Progenitor cell of endocrine pancreas (in vitro differentiated cells): ENCODE measurements at regions not wholly inside any gene's neighbourhood (a gene's known extent, or its start where the extent isn't known, plus 50 kb on each side); places are given as distances from the start of the nearest gene placed in this dataset.

ENCODE experiments used
- DNase-seq: peaks from one replicate; pipeline ENCODE4 v3.0.0; 2021; ENCODE audit warnings: low spot score; ENCODE audit not compliant: unreplicated experiment
- H3K27ac Mint-ChIP-seq: 2 replicates; pipeline ENCODE4 v1.8.0; 2021; ENCODE audit warnings: mild to moderate bottlenecking, moderate library complexity, mixed read lengths
- H3K27me3 Mint-ChIP-seq: 2 replicates; pipeline ENCODE4 v1.8.0; 2021; ENCODE audit warnings: mixed read lengths
- H3K36me3 Mint-ChIP-seq: 2 replicates; pipeline ENCODE4 v1.8.0; 2022; ENCODE audit warnings: mixed read lengths; ENCODE audit not compliant: insufficient read depth
- H3K4me1 Mint-ChIP-seq: 2 replicates; pipeline ENCODE4 v1.8.0; 2021; ENCODE audit warnings: low read depth, mixed read lengths
- H3K4me3 Mint-ChIP-seq: 2 replicates; pipeline ENCODE4 v1.8.0; 2021; ENCODE audit warnings: low read depth, mild to moderate bottlenecking, moderate library complexity, mixed read lengths
- H3K9me3 Mint-ChIP-seq: 2 replicates; pipeline ENCODE4 v1.8.0; 2021; ENCODE audit warnings: low read depth, mixed read lengths
- TF ChIP-seq, protein P1 (sequence below): fragments of 200-600 bp; sonication (generic); IDR thresholded peaks from one replicate; pipeline ENCODE4 v1.5.0; 2021; ENCODE audit warnings: antibody characterized with exemption, mild to moderate bottlenecking; ENCODE audit not compliant: unreplicated experiment

DNA sequence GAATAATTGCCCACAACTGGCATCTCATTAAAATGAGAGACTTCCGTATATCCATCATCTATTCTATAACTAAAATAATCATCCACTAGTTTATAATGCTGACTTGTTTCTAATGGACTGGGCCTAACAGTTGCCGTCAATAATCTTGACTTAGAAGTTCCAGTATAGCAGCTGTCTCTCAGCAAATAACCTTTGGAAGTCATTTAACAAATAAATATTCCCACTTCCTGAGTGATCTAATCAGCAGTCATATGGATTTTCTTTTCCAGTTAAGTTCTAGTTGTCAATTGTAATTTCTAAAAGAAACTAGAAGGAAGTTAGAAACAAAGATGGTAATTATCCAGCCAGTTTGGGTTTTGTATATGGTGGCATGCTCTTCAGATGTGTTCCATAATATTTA, 177.8 kb downstream of the GXYLT1 start:
- H3K4me1 Mint-ChIP-seq, result peaks cover 6% of the 10 kb centered on the region
- H3K27me3 Mint-ChIP-seq, result no peaks in the 10 kb centered on the region
- no peaks in the 10 kb centered on the region for H3K9me3 Mint-ChIP-seq
- H3K4me3 Mint-ChIP-seq, result no peak overlapping the region
- H3K36me3 Mint-ChIP-seq, result no peaks in the 10 kb centered on the region
- TF ChIP-seq, protein P1, sequence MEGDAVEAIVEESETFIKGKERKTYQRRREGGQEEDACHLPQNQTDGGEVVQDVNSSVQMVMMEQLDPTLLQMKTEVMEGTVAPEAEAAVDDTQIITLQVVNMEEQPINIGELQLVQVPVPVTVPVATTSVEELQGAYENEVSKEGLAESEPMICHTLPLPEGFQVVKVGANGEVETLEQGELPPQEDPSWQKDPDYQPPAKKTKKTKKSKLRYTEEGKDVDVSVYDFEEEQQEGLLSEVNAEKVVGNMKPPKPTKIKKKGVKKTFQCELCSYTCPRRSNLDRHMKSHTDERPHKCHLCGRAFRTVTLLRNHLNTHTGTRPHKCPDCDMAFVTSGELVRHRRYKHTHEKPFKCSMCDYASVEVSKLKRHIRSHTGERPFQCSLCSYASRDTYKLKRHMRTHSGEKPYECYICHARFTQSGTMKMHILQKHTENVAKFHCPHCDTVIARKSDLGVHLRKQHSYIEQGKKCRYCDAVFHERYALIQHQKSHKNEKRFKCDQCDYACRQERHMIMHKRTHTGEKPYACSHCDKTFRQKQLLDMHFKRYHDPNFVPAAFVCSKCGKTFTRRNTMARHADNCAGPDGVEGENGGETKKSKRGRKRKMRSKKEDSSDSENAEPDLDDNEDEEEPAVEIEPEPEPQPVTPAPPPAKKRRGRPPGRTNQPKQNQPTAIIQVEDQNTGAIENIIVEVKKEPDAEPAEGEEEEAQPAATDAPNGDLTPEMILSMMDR, result no peak
- no peak overlapping the region for H3K27ac Mint-ChIP-seq
- no peak for DNase-seq

DNA sequence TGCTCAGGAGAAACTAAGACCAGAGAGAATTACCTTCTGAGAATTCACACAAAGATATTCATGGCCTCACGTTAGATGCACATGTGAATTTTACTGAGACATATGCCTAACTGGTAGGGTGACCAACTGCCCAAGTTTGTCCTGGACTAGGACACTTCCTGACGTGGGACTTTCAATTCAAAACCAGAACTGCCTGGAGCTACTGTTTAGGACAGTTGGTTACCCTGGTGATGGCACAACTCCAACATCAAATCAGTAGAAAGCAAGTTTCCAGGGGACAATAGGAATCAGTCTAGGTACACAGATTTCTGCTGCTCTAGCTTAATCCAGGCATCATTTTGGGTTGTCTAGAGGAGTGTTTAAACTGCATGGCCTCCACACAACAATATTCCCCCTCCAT, 178.7 kb downstream of the GXYLT1 start:
- Mint-ChIP-seq H3K27ac (no peak overlapping the region), H3K9me3 (no peaks in the 10 kb centered on the region), H3K27me3 (no peaks in the 10 kb centered on the region), H3K36me3 (no peaks in the 10 kb centered on the region), H3K4me3 (no peak overlapping the region), H3K4me1 (peaks cover 6% of the 10 kb centered on the region)
- TF ChIP-seq, protein P1, result no peak
- no peak for DNase-seq

DNA sequence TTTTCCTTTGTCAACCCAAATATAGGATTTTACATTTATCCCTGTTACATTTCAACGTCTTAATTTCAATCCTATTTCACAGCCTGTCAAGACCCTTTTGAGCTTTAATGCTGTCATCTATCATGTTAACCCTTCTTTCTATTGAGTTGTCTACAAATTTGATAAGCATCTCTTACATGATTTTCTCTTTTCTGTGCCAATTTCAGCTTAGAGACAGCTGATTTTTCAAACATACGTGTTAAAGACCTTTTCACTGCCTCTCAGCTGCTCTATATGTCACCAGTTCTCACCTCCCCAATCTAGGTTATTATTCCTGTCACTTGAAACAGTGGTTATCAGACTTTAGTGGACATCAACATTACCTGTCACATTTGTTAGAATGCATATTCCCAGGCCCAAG, 181.3 kb downstream of the GXYLT1 start:
- Mint-ChIP-seq H3K4me3 (no peak overlapping the region), H3K4me1 (peaks cover 3% of the 10 kb centered on the region), H3K36me3 (no peaks in the 10 kb centered on the region), H3K27ac (no peak overlapping the region), H3K9me3 (no peaks in the 10 kb centered on the region), H3K27me3 (no peaks in the 10 kb centered on the region)
- TF ChIP-seq, protein P1, result no peak
- no peak for DNase-seq

DNA sequence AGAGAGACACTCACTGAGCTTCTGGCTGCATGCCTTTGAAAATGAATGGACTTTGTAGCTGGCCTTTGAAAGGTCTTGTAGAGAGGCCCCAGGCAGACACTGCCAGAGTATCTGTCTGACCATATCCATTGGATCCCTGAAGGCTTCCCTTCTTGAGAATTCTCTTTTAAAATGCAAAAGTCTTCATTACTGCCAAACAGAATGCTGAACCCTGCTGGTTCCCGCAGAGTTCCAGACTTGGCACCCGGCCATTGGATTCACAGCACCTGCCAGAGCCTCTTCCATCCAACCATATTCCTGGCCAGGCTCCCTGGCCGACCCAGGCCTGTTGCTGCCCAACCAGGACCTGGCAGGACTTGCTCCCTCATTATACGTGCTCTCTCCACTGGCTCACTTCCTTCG, 182.5 kb downstream of the GXYLT1 start:
- Mint-ChIP-seq H3K36me3 (no peaks in the 10 kb centered on the region), H3K9me3 (no peaks in the 10 kb centered on the region), H3K27me3 (no peaks in the 10 kb centered on the region), H3K4me3 (no peak overlapping the region), H3K27ac (no peak overlapping the region), H3K4me1 (no peaks in the 10 kb centered on the region)
- TF ChIP-seq, protein P1, result no peak
- no peak for DNase-seq

DNA sequence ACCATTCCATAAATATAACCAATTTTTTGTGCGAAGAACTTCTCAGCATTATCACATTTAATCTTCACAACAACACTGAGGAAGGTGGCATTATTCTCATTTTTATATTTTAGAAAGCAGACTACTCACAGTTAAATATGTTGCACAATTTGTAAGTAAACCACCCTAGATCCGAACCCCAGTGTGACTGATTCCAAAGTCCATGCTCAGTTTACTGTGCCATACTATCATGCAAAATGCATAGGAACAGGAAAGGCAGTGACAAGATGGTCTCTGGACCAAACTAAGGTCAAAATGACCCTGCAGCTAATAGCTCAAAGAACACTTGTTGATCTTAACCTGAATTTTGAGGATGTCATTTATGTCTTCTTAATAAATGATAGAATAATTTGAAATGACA, 185.4 kb downstream of the GXYLT1 start:
- Mint-ChIP-seq H3K36me3 (no peaks in the 10 kb centered on the region), H3K27me3 (no peaks in the 10 kb centered on the region)

More for the DNA sequence above, 185.4 kb downstream of the GXYLT1 start:
- H3K27ac Mint-ChIP-seq, result no peak overlapping the region
- H3K9me3 Mint-ChIP-seq, result no peaks in the 10 kb centered on the region
- H3K4me3 Mint-ChIP-seq, result no peak overlapping the region
- DNase-seq, result no peak
- TF ChIP-seq, protein P1, result no peak
- no peaks in the 10 kb centered on the region for H3K4me1 Mint-ChIP-seq
